ENCODE measurements at regions not wholly inside any gene's neighbourhood (a gene's known extent, or its start where the extent isn't known, plus 50 kb on each side); places are given as distances from the start of the nearest gene placed in this dataset.

- WGBS, 4 donors: 87 to 96% (median 89%) methylated on average over 4 of the region's 4 CpGs
- Histone ChIP-seq H3K36me3 (no peaks in the 10 kb centered on the region), H3K4me3 (no peak overlapping the region), H3K27ac (no peak overlapping the region), H3K9me3 (no peaks in the 10 kb centered on the region), H3K4me1 (no peaks in the 10 kb centered on the region), H3K27me3 (no peaks in the 10 kb centered on the region)
- intact Hi-C loops (cut with DNase I): no loop called here
- TF ChIP-seq CTCF (IDR thresholded peaks at IDR 0.05) (no peak), POLR2A (IDR thresholded peaks at IDR 0.05) (no peak)
- ATAC-seq: no peak
- DNase-seq: no peak
Observed at GRCh38 chr18:39780774-39781173, 2174.3 kb upstream of the PIK3C3 start.

GRCh38 chr18:39779926-39780325, 2175.1 kb upstream of the PIK3C3 start:
- no peaks in the 10 kb centered on the region for H3K9me3 ChIP-seq
- 91 to 95% (median 94%) methylated on average over 2 of the region's 2 CpGs for WGBS, 4 donors
- TF ChIP-seq POLR2A (IDR thresholded peaks at IDR 0.05) (no peak), CTCF (IDR thresholded peaks at IDR 0.05) (no peak)
- no peaks in the 10 kb centered on the region for H3K36me3 ChIP-seq
- ATAC-seq (no peak), DNase-seq (no peak)
- H3K4me3 ChIP-seq: no peak overlapping the region
- H3K27me3 ChIP-seq: no peaks in the 10 kb centered on the region
- H3K27ac ChIP-seq: no peak overlapping the region
- intact Hi-C loops (cut with DNase I): no loop called here
- no peaks in the 10 kb centered on the region for H3K4me1 ChIP-seq

- intact Hi-C loops (cut with DNase I): no loop called here
- Histone ChIP-seq H3K27ac (no peak overlapping the region), H3K9me3 (no peaks in the 10 kb centered on the region), H3K4me3 (no peak overlapping the region), H3K4me1 (no peaks in the 10 kb centered on the region), H3K36me3 (no peaks in the 10 kb centered on the region), H3K27me3 (no peaks in the 10 kb centered on the region)
- no peak for ATAC-seq
- DNase-seq: no peak
- TF ChIP-seq POLR2A (IDR thresholded peaks at IDR 0.05) (no peak), CTCF (IDR thresholded peaks at IDR 0.05) (no peak)
Observed at GRCh38 chr18:39776766-39777165, 2178.3 kb upstream of the PIK3C3 start.

- no peaks in the 10 kb centered on the region for H3K36me3 ChIP-seq
- no peak for DNase-seq
- WGBS, 4 donors: 64 to 83% (median 71%) methylated on average over 3 of the region's 3 CpGs
- intact Hi-C loops (cut with DNase I): no loop called here
- no peak overlapping the region for H3K4me3 ChIP-seq
- TF ChIP-seq POLR2A (IDR thresholded peaks at IDR 0.05) (no peak), CTCF (IDR thresholded peaks at IDR 0.05) (no peak)
- H3K27me3 ChIP-seq: no peaks in the 10 kb centered on the region
- no peak for ATAC-seq
- H3K4me1 ChIP-seq: no peaks in the 10 kb centered on the region
- H3K27ac ChIP-seq: no peak overlapping the region
- no peaks in the 10 kb centered on the region for H3K9me3 ChIP-seq
Observed at GRCh38 chr18:39774957-39775598, 2180.0 kb upstream of the PIK3C3 start.
